ENCODE measurements at regions not wholly inside any gene's neighbourhood (a gene's known extent, or its start where the extent isn't known, plus 50 kb on each side); places are given as distances from the start of the nearest gene placed in this dataset.

DNA sequence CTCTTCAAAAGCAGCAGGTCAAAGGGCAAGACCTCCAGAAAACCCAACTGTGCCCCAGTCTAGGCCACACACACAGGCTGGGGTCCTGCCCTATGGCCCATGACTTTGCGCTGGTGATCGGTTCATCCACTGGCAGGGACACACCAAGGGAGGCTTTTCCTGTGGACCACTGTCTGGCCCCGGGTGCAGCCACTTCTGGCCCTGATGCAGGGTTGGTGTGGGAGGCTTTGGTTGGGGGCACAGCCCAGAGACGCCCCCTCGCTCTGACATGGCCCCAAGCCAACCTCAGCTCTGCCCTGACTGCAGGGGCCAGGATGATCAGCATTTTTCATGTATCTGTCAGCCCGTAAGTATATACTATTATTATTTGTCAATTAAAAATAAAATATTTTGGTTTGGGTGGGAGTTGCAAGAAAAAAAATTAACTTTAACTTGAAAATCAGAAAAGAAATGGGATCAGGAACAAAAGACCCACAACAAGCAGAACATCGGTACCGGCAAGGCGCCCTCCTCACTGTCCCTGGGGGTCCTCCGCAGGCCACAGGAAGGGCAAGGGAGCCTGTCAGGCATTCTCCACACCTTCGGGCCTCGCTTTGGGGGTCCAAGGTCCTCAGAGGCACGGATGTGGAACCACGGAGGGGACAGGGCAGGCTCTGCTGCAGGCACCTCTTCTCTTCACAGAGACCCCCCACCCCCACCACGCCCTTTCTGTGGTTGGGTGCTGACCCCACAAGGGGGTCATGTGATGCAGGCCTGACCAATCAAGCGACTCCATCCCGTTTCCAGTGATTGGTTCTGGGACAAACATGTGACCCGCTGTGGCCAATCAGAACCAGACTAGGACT is 181.5 kb upstream of the SFSWAP start:
- Histone ChIP-seq H3K27me3 (peaks cover 21% of the 10 kb centered on the region), H4K20me1 (ENCODE audit: insufficient read depth, poor library complexity, severe bottlenecking) (no peaks in the 10 kb centered on the region), H3K9me3 (ENCODE audit: low read depth) (no peaks in the 10 kb centered on the region), H3K79me2 (no peaks in the 10 kb centered on the region), H3K4me2 (no peak overlapping the region), H3K4me3 (no peak overlapping the region), H3K9me2 (replicated peaks; ENCODE audit: insufficient read depth) (no peaks in the 10 kb centered on the region), H2AFZ (no peak overlapping the region), H3K36me3 (replicated peaks; ENCODE audit: insufficient read depth, low read depth) (no peaks in the 10 kb centered on the region), H3K27ac (no peak overlapping the region), H3K4me1 (ENCODE audit: insufficient read depth) (no peaks in the 10 kb centered on the region)
- WGBS (ENCODE audit: low lambda C conversion rate, missing lambda C conversion rate): 94% methylated on average over 18 of the region's 18 CpGs
- no peak for TF ChIP-seq EZH2phosphoT487 (IDR thresholded peaks at IDR 0.05; ENCODE audit: low read depth, severe bottlenecking, unreplicated experiment)
- no peak for TF ChIP-seq EZH2 (IDR thresholded peaks at IDR 0.05; ENCODE audit: borderline replicate concordance)
- TF ChIP-seq CTCF (IDR thresholded peaks at IDR 0.05; ENCODE audit: poor library complexity): no peak
- DNase-seq (ENCODE audit: low spot score): no peak

GRCh38 chr12:131530041-131530332 is 180.9 kb upstream of the SFSWAP start:
- Histone ChIP-seq H3K36me3 (replicated peaks; ENCODE audit: insufficient read depth, low read depth) (no peaks in the 10 kb centered on the region), H4K20me1 (ENCODE audit: insufficient read depth, poor library complexity, severe bottlenecking) (no peaks in the 10 kb centered on the region), H3K27me3 (peaks cover 22% of the 10 kb centered on the region), H3K27ac (no peak overlapping the region), H3K9me3 (ENCODE audit: low read depth) (no peaks in the 10 kb centered on the region), H3K4me3 (no peak overlapping the region), H2AFZ (no peak overlapping the region), H3K4me2 (no peak overlapping the region), H3K79me2 (no peaks in the 10 kb centered on the region), H3K4me1 (ENCODE audit: insufficient read depth) (no peaks in the 10 kb centered on the region), H3K9me2 (replicated peaks; ENCODE audit: insufficient read depth) (no peaks in the 10 kb centered on the region)
- DNase-seq (ENCODE audit: low spot score): no peak
- 95% methylated on average over 7 of the region's 7 CpGs for WGBS (ENCODE audit: low lambda C conversion rate, missing lambda C conversion rate)
- TF ChIP-seq CTCF (IDR thresholded peaks at IDR 0.05; ENCODE audit: poor library complexity): no peak
- TF ChIP-seq EZH2 (IDR thresholded peaks at IDR 0.05; ENCODE audit: borderline replicate concordance): no peak
- TF ChIP-seq EZH2phosphoT487 (IDR thresholded peaks at IDR 0.05; ENCODE audit: low read depth, severe bottlenecking, unreplicated experiment): no peak

DNA sequence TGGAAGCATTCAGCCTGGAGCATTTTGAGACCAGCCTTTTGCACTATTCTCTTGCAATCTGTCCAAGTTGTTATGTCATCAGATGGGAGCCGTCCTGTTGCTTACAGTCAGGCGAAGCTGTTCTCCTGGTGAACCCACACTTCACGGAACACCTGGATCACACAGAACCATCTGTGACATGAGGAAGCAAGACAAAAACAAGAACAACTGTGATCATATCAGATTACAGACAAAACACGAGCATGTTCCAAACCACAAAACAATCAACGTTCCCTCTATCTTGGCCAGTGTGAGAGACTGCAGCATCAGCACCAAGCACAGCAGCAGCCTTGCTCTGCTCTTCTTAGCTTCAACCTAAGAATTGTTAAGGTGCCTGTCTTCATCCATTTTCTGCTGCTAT is 180.5 kb upstream of the SFSWAP start:
- H3K9me3 ChIP-seq (ENCODE audit: low read depth): no peaks in the 10 kb centered on the region
- no peak overlapping the region for H2AFZ ChIP-seq
- no peaks in the 10 kb centered on the region for H3K36me3 ChIP-seq (replicated peaks; ENCODE audit: insufficient read depth, low read depth)
- H3K27ac ChIP-seq: no peak overlapping the region
- 75% methylated on average over 5 of the region's 5 CpGs for WGBS (ENCODE audit: low lambda C conversion rate, missing lambda C conversion rate)
- H3K27me3 ChIP-seq: peaks cover 18% of the 10 kb centered on the region
- H3K4me3 ChIP-seq: no peak overlapping the region
- no peaks in the 10 kb centered on the region for H3K79me2 ChIP-seq
- TF ChIP-seq EZH2 (IDR thresholded peaks at IDR 0.05; ENCODE audit: borderline replicate concordance) (no peak), EZH2phosphoT487 (IDR thresholded peaks at IDR 0.05; ENCODE audit: low read depth, severe bottlenecking, unreplicated experiment) (no peak), CTCF (IDR thresholded peaks at IDR 0.05; ENCODE audit: poor library complexity) (no peak)
- no peaks in the 10 kb centered on the region for H4K20me1 ChIP-seq (ENCODE audit: insufficient read depth, poor library complexity, severe bottlenecking)
- no peaks in the 10 kb centered on the region for H3K9me2 ChIP-seq (replicated peaks; ENCODE audit: insufficient read depth)
- no peak overlapping the region for H3K4me2 ChIP-seq
- no peak for DNase-seq (ENCODE audit: low spot score)
- H3K4me1 ChIP-seq (ENCODE audit: insufficient read depth): no peaks in the 10 kb centered on the region
